ENCODE measurements at regions not wholly inside any gene's neighbourhood (a gene's known extent, or its start where the extent isn't known, plus 50 kb on each side); places are given as distances from the start of the nearest gene placed in this dataset.

DNA sequence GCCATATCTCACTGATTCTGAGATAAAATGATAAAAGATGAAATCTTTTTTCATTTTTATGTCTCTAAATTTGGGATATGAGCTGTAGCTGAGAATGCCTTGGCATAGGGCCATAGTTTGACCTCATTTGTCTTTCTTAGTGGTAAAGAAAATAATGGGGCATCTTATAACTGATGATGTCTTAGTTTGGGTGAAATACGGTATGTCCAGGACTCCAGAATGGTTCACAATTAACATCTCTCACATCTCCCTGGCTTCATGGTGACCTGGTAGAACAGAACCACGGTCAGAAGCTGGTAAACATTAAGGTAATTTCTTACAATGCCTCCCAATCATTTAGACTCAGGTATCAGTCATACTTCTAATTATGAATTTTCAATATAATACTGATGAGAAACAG, 250.8 kb downstream of the MAT2B start:
- TF ChIP-seq ESRRA (IDR thresholded peaks at IDR 0.05; ENCODE audit: low read length) (no peak), CTCF (IDR thresholded peaks at IDR 0.05 in 2 of 3, conservative IDR thresholded peaks at IDR 0.05 in 1 of 3; ENCODE audit: control insufficient read depth in 2 of 3, extremely low read depth in 1 of 3, insufficient read depth in 1 of 3, low read depth in 3 of 3, low read length in 3 of 3) (no peak), ZNF274 (IDR thresholded peaks at IDR 0.05; ENCODE audit: insufficient read depth, insufficient read length) (no peak), MLLT1 (IDR thresholded peaks at IDR 0.05) (no peak), JUND (IDR thresholded peaks at IDR 0.05; ENCODE audit: low read depth, low read length) (no peak), SREBF2 (IDR thresholded peaks at IDR 0.05; ENCODE audit: low read length) (no peak), ZSCAN29 (IDR thresholded peaks at IDR 0.05) (no peak), POLR2AphosphoS5 (IDR thresholded peaks at IDR 0.05; ENCODE audit: low read length) (no peak), ZNF384 (IDR thresholded peaks at IDR 0.05; ENCODE audit: borderline replicate concordance, low read depth, low read length) (no peak), BCL11A (IDR thresholded peaks at IDR 0.05; ENCODE audit: low read depth, low read length) (no peak), NFIC (IDR thresholded peaks at IDR 0.05; ENCODE audit: low read depth, low read length) (no peak), SP1 (IDR thresholded peaks at IDR 0.05; ENCODE audit: low read depth, low read length) (no peak)
- TF ChIP-seq, protein P1, sequence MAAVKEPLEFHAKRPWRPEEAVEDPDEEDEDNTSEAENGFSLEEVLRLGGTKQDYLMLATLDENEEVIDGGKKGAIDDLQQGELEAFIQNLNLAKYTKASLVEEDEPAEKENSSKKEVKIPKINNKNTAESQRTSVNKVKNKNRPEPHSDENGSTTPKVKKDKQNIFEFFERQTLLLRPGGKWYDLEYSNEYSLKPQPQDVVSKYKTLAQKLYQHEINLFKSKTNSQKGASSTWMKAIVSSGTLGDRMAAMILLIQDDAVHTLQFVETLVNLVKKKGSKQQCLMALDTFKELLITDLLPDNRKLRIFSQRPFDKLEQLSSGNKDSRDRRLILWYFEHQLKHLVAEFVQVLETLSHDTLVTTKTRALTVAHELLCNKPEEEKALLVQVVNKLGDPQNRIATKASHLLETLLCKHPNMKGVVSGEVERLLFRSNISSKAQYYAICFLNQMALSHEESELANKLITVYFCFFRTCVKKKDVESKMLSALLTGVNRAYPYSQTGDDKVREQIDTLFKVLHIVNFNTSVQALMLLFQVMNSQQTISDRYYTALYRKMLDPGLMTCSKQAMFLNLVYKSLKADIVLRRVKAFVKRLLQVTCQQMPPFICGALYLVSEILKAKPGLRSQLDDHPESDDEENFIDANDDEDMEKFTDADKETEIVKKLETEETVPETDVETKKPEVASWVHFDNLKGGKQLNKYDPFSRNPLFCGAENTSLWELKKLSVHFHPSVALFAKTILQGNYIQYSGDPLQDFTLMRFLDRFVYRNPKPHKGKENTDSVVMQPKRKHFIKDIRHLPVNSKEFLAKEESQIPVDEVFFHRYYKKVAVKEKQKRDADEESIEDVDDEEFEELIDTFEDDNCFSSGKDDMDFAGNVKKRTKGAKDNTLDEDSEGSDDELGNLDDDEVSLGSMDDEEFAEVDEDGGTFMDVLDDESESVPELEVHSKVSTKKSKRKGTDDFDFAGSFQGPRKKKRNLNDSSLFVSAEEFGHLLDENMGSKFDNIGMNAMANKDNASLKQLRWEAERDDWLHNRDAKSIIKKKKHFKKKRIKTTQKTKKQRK (IDR thresholded peaks at IDR 0.05; ENCODE audit: low read depth, low read length): no peak

Measured in GM12878 (cell line).